HepG2 (cell line): ENCODE measurements at regions not wholly inside any gene's neighbourhood (a gene's known extent, or its start where the extent isn't known, plus 50 kb on each side); places are given as distances from the start of the nearest gene placed in this dataset.

Experiments used
- EZH2 ChIP-seq: conservative IDR thresholded peaks from 2 replicates; pipeline ENCODE4 v1.6.1; 2012; ENCODE audit warnings: mild to moderate bottlenecking, low read depth, low read length, moderate library complexity
- NONO ChIP-seq, 2 experiments: fragments of 450-650 bp in 1 of 2; sonication (generic) in 1 of 2; formaldehyde crosslinking in 1 of 2; IDR thresholded peaks in 1 of 2; conservative IDR thresholded peaks in 1 of 2; 2 replicates each; pipeline versions ENCODE4 v1.6.1 to v1.8.0; 2017 to 2022; ENCODE audit warnings: mild to moderate bottlenecking in 1 of 2, missing genetic modification reagents in 1 of 2, moderate library complexity in 1 of 2
- YY1 ChIP-seq: IDR thresholded peaks from 2 replicates; pipeline ENCODE4 v1.6.1; 2011; ENCODE audit warnings: low read length, low read depth, moderate library complexity, mild to moderate bottlenecking; ENCODE audit not compliant: insufficient read depth, insufficient replicate concordance
- ZNF274 ChIP-seq: sonication (generic); formaldehyde crosslinking; IDR thresholded peaks from 2 replicates; pipeline ENCODE4 v1.5.1; 2020; ENCODE audit warnings: mild to moderate bottlenecking, missing genetic modification reagents

- TF ChIP-seq NONO (IDR thresholded peaks at IDR 0.05) = no peak
- TF ChIP-seq NONO (CRISPR knock-in tag; conservative IDR thresholded peaks at IDR 0.05) = no peak
- TF ChIP-seq ZNF274 (CRISPR knock-in tag) = no peak
- no peak for TF ChIP-seq EZH2
- TF ChIP-seq YY1 = no peak
Measured at GRCh38 chr13:36552334-36552733, 120.0 kb downstream of the CCNA1 start.
